ENCODE measurements at regions not wholly inside any gene's neighbourhood (a gene's known extent, or its start where the extent isn't known, plus 50 kb on each side); places are given as distances from the start of the nearest gene placed in this dataset.

- no peak for TF ChIP-seq EZH2 (IDR thresholded peaks at IDR 0.05; ENCODE audit: borderline replicate concordance, low read depth, low read length, severe bottlenecking)
- no peak for TF ChIP-seq CTCF (IDR thresholded peaks at IDR 0.05; ENCODE audit: borderline replicate concordance, extremely low read depth, low read length, poor library complexity, severe bottlenecking)
Observed at GRCh38 chr2:217669831-217670230, 333.0 kb downstream of the TNS1 start.
